HG03439 (cell line): ENCODE measurements at regions not wholly inside any gene's neighbourhood (a gene's known extent, or its start where the extent isn't known, plus 50 kb on each side); places are given as distances from the start of the nearest gene placed in this dataset.

Experiments
- ATAC-seq: cut with Tn5 transposase; IDR thresholded peaks from one replicate; pipeline ENCODE4 v1.9.1; 2021; ENCODE audit warnings: mild to moderate bottlenecking, moderate library complexity; ENCODE audit not compliant: unreplicated experiment

- ATAC-seq, result no peak
Measured at GRCh38 chr14:31964490-31964889, 112.6 kb upstream of the ARHGAP5 start.

DNA sequence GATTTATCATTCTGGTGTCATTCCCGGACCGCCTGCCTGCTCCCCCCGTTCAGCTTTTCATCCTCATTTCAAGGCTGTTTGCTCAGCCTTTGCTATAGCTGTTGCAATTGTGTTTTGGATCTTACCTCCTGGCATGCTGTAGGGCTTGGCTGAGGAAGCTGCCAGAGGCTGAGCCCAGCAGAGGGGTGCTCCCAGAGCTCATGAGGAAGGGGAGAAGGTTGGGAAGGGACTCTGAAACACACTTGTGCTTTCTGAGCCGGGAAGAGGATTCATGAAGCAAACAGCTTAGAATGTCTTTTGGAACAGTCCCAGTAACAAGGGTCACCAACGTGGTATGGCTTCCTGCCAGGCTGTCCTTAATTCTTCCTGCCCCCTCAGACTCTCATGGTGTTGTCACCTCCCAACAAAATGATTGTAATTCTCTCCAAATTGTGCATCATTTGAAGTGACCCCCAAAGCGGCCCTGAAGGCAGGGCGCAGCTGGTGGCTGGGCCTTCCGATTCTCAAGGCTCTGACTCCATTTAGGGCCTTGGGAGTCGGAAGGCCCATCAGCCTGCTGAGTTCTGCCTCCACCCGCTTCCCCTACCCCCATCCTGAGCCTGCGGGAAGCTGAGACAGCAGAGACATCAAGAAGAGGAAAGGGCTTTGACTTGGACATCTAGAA lies 111.9 kb upstream of the ARHGAP5 start:
- no peak for ATAC-seq

- no peak for ATAC-seq
Measured at GRCh38 chr14:31965735-31966598, 111.1 kb upstream of the ARHGAP5 start.

DNA sequence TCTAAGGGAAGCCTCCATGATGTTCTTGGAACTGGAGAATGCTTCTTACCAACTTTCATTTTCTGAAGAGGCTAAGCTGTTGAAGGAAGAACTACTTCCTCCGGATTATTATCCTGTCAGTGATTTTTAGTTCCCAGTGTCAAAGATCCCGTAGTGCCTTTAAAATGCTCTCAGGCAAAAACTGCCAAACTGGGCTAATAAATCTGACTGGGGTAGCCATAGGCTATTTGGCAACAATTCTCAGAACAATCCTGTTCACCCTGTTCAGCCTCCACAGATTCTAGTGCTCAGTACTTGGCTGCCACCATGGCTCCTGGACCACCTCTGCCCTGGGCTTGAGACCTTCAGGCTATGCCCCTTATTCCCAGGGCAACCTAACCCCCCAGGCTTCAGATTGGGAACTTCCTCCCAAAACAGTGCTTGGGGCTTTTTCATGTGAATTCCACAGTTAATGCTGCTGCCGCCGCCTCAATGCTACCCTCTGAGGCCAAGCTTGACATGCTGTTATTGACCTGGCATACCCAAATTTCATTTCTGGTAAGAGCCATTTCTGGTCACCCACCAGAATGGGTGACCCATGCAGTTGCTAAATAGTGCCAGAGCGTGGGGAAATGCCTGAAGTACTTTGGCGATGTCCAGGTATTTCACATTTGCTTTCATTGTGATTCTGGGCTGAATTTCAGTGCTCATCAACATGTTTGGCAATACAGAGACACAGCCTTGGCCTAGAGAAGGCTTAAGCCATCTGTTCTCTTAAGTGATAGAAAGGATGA lies 110.0 kb upstream of the ARHGAP5 start:
- ATAC-seq, result no peak

DNA sequence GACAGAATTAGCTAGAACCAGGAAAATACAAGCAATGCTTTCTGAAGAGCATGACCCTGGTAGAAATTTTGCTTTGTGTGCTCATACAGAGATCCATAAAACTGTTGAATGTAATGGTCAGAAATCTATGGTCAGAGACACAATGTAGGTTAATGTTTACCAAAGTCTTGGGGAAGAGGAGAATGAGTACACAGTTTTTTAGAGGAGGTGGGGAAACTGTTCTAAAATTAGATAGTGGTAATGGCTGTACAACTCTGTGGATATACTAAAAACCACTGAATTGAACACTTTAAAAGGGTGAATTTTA lies 109.5 kb upstream of the ARHGAP5 start:
- no peak for ATAC-seq

GRCh38 chr14:31968107-31968810 lies 108.8 kb upstream of the ARHGAP5 start:
- no peak for ATAC-seq

DNA sequence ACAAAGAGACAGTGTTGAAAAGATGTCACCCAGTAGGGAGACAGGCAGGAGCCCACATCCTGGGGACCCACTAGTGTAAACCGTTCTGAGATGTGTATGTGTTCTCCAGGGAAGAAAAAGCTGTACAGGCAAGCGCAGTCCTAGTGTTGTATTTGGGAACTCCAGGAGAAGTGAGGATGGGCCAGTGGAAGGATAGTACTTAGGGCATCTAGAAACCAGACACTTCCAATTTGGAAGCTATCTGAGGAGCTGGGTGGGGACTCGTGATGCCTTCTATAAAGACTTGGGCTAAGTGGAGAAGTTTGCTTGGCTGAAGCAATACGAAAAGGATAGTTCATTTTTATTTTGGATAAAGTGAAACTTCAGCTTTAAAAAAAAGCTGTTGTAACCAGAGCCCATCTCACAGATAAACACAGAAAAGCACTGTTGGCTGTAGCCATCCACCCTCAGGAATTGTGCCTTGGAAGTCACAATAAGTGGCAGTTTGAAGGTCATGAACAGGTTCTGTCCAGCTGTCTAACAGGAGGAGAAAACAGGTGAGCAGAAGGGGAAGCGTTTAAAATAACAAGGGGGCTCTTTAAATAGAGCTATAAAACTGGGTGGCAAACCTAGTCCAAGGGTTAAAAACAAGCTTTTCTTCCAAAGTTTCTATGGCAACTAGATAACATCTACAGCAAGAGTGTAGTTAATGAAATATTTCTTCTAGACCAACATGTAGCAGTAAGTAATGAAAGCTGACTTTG lies 108.0 kb upstream of the ARHGAP5 start:
- no peak for ATAC-seq

- no peak for ATAC-seq
Measured at GRCh38 chr14:31969699-31970240, 107.3 kb upstream of the ARHGAP5 start.

- no peak for ATAC-seq
Measured at GRCh38 chr14:31970744-31971143, 106.4 kb upstream of the ARHGAP5 start.

DNA sequence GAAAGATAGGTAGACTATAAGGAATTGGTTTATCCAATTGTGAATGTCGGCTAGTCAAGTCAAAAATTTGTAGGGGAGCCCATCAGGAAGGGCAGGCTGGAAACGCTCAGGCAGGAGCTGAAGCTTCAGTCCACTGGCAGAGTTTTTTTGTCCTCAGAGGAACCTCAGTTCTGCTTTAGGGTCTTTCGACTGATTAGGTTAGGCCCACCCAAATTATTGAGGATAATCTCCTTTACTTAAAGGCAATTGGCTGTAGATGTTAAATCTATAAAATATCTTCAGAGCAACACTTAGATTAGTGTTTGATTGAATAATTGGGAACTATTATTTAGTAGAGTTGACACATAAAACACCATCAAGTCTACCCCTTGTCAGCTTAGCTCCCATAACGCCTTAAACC lies 105.5 kb upstream of the ARHGAP5 start:
- no peak for ATAC-seq

DNA sequence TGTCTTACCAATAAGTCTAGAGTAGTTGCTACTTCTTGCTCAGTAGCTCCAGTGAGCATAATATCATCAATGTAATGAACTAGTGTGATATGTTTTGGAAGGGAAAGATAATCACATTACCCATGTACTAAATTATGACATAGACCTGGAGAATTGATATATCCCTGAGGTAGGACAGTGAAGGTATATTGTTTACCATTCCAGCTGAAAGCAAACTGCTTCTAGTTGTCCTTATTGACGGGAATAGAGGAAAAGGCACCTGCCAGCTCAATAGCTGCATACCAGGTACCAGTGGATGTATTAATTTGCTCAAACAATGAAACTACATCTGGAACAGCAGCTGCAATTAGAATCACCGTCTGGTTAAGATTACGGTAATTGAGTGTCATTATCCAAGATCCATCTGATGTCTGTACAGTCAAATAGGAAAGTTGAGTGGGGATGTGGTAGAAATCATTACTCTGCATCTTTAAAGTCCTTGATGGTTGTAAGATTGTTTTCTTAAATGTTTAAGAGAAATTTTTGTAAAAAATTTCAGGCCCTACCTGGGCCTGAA lies 100.0 kb upstream of the ARHGAP5 start:
- no peak for ATAC-seq

- no peak for ATAC-seq
Measured at GRCh38 chr14:31978423-31978822, 98.7 kb upstream of the ARHGAP5 start.

DNA sequence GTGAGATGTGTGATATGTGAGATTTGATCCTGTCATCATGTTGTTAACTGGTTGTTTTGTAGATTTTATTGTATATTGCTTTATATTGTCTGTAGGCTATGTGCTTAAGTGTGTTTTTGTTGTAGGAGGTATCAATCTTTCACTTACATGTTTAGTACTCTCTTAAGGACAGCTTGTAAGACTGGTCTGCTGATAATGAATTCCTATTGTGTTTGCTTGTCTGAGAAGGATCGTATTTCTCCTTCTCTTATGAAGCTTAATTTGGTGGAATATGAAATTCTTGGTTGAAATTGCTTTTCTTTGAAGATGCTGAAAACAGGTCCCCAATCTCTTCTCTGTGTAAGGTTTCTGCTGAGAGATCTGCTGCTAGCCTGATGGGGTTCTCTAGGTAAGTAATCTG lies 94.5 kb upstream of the ARHGAP5 start:
- ATAC-seq, result no peak

DNA sequence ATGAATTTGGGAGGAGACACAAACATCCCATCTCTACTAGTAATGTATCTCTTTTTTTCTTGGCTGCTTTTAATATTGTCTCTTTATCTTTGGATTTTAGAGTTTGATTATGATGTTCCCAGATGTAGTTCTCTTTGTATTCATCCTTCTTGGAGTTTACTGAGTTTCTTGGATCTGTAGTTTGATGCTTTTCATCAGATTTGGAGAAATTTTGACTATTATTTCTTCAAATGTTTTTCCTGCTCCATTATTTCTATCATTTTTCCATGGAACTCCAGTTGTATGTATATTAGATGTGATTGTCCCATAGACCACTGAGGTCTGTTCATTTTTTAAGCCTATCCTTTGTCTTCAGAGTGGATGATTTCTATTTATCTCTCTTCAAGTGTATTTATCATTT lies 90.7 kb upstream of the ARHGAP5 start:
- ATAC-seq, result no peak

DNA sequence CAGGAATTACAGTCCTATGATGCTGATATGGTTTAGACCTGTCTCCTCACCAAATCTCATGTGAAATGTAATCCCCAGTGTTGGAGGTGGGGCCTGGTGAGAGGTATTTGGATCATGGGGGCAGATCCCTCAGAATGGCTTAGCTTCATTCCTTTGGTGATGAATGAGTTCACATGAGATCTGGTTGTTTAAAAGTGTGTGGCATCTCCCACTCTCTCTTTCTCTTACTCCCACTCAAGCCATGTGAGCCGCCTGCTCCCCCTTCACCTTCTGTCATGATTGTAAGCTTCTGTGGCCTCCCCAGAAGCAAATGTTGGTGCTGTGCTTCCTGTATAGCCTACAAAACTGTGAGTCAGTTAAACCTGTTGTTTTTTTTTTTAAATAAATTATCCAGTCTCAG lies 89.4 kb upstream of the ARHGAP5 start:
- ATAC-seq, result no peak

DNA sequence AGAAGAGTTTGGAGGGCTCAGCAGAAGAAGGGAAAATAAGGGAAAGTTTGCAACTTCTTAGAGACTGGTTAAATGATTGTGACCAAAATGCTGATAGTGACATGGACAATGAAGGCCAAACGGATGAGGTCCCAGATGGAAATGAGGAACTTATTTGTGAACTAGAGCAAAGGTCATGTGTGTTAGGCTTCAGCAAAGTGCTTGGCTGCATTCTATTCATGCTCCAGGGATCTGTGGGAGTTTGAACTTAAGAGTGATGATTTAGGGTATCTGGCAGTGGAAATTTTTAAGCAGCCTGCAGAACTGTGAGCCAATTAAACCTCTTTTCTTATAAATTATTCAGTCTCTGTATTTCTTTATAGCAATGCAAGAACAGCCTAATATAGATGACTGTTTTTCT lies 88.9 kb upstream of the ARHGAP5 start:
- ATAC-seq, result no peak

GRCh38 chr14:31990183-31990857 lies 86.8 kb upstream of the ARHGAP5 start:
- ATAC-seq, result no peak

GRCh38 chr14:31990926-31991572 lies 86.1 kb upstream of the ARHGAP5 start:
- no peak for ATAC-seq

DNA sequence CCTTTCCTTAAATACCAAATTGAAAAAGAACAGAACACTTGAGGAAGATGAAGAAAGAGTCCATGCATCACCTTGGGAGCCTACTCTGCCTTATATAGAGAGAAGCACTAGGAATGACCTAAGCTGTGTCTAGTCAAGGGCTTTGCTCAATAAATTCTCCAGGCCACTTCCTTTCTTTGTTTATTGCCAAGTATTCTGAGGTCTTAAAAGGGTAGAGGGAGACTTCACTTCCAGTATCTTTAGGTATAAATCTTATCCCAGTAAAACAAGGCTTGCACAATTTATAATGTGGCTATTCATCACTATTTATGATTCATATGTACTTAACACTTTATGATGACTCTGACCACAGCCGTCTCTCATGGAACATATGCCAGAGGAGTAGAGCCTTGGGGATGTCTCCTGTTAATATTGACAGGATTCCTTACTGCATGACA lies 85.1 kb upstream of the ARHGAP5 start:
- no peak for ATAC-seq
